ENCODE measurements at regions not wholly inside any gene's neighbourhood (a gene's known extent, or its start where the extent isn't known, plus 50 kb on each side); places are given as distances from the start of the nearest gene placed in this dataset.

- TF ChIP-seq, protein P1, sequence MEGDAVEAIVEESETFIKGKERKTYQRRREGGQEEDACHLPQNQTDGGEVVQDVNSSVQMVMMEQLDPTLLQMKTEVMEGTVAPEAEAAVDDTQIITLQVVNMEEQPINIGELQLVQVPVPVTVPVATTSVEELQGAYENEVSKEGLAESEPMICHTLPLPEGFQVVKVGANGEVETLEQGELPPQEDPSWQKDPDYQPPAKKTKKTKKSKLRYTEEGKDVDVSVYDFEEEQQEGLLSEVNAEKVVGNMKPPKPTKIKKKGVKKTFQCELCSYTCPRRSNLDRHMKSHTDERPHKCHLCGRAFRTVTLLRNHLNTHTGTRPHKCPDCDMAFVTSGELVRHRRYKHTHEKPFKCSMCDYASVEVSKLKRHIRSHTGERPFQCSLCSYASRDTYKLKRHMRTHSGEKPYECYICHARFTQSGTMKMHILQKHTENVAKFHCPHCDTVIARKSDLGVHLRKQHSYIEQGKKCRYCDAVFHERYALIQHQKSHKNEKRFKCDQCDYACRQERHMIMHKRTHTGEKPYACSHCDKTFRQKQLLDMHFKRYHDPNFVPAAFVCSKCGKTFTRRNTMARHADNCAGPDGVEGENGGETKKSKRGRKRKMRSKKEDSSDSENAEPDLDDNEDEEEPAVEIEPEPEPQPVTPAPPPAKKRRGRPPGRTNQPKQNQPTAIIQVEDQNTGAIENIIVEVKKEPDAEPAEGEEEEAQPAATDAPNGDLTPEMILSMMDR (conservative IDR thresholded peaks at IDR 0.05; ENCODE audit: low read length) = no peak
- no peak for TF ChIP-seq EZH2phosphoT487 (IDR thresholded peaks at IDR 0.05; ENCODE audit: borderline replicate concordance)
Measured at GRCh38 chr12:66746489-66747201, 67.8 kb upstream of the GRIP1 start.

Data from Loucy (cell line).